ENCODE measurements at regions not wholly inside any gene's neighbourhood (a gene's known extent, or its start where the extent isn't known, plus 50 kb on each side); places are given as distances from the start of the nearest gene placed in this dataset.

- Histone ChIP-seq H3K27ac (ENCODE audit: insufficient read depth, low read length, poor library complexity, severe bottlenecking) (no peak overlapping the region), H3K9me3 (ENCODE audit: control insufficient read depth, low read length) (no peaks in the 10 kb centered on the region)
- no peak for DNase-seq
Measured at GRCh38 chr10:128871671-128872231, 595.3 kb upstream of the MGMT start.

GRCh38 chr10:128873411-128874054 lies 593.5 kb upstream of the MGMT start:
- no peaks in the 10 kb centered on the region for H3K36me3 ChIP-seq (ENCODE audit: control insufficient read depth, insufficient read depth, low read length)
- no peak overlapping the region for H3K27ac ChIP-seq (ENCODE audit: insufficient read depth, low read length, poor library complexity, severe bottlenecking)
- H3K9me3 ChIP-seq (ENCODE audit: control insufficient read depth, low read length): no peaks in the 10 kb centered on the region
- no peaks in the 10 kb centered on the region for H3K4me1 ChIP-seq (ENCODE audit: control insufficient read depth, insufficient read depth, low read length, poor library complexity, severe bottlenecking)
- DNase-seq: no peak
- H3K4me3 ChIP-seq (ENCODE audit: insufficient read depth, low read depth, low read length, poor library complexity, severe bottlenecking): no peak overlapping the region
- no peaks in the 10 kb centered on the region for H3K27me3 ChIP-seq (replicated peaks; ENCODE audit: control insufficient read depth, insufficient read depth, low read length, poor library complexity, severe bottlenecking)

More at GRCh38 chr10:128871671-128872231, 595.3 kb upstream of the MGMT start:
- no peaks in the 10 kb centered on the region for H3K36me3 ChIP-seq (ENCODE audit: control insufficient read depth, insufficient read depth, low read length)
- H3K4me3 ChIP-seq (ENCODE audit: insufficient read depth, low read depth, low read length, poor library complexity, severe bottlenecking): no peak overlapping the region
- no peaks in the 10 kb centered on the region for H3K27me3 ChIP-seq (replicated peaks; ENCODE audit: control insufficient read depth, insufficient read depth, low read length, poor library complexity, severe bottlenecking)
- H3K4me1 ChIP-seq (ENCODE audit: control insufficient read depth, insufficient read depth, low read length, poor library complexity, severe bottlenecking): no peaks in the 10 kb centered on the region

- no peak for DNase-seq
- Histone ChIP-seq H3K4me1 (ENCODE audit: control insufficient read depth, insufficient read depth, low read length, poor library complexity, severe bottlenecking) (no peaks in the 10 kb centered on the region), H3K27me3 (replicated peaks; ENCODE audit: control insufficient read depth, insufficient read depth, low read length, poor library complexity, severe bottlenecking) (no peaks in the 10 kb centered on the region), H3K36me3 (ENCODE audit: control insufficient read depth, insufficient read depth, low read length) (no peaks in the 10 kb centered on the region), H3K9me3 (ENCODE audit: control insufficient read depth, low read length) (no peaks in the 10 kb centered on the region), H3K4me3 (ENCODE audit: insufficient read depth, low read depth, low read length, poor library complexity, severe bottlenecking) (no peak overlapping the region), H3K27ac (ENCODE audit: insufficient read depth, low read length, poor library complexity, severe bottlenecking) (no peak overlapping the region)
Measured at GRCh38 chr10:128874331-128874730, 592.7 kb upstream of the MGMT start.

GRCh38 chr10:128875030-128875744 lies 591.9 kb upstream of the MGMT start:
- DNase-seq: no peak
- H3K27me3 ChIP-seq (replicated peaks; ENCODE audit: control insufficient read depth, insufficient read depth, low read length, poor library complexity, severe bottlenecking): no peaks in the 10 kb centered on the region
- no peaks in the 10 kb centered on the region for H3K4me1 ChIP-seq (ENCODE audit: control insufficient read depth, insufficient read depth, low read length, poor library complexity, severe bottlenecking)
- no peaks in the 10 kb centered on the region for H3K9me3 ChIP-seq (ENCODE audit: control insufficient read depth, low read length)
- no peak overlapping the region for H3K4me3 ChIP-seq (ENCODE audit: insufficient read depth, low read depth, low read length, poor library complexity, severe bottlenecking)
- no peak overlapping the region for H3K27ac ChIP-seq (ENCODE audit: insufficient read depth, low read length, poor library complexity, severe bottlenecking)
- H3K36me3 ChIP-seq (ENCODE audit: control insufficient read depth, insufficient read depth, low read length): no peaks in the 10 kb centered on the region

GRCh38 chr10:128875956-128876736 lies 590.9 kb upstream of the MGMT start:
- DNase-seq: no peak
- no peaks in the 10 kb centered on the region for H3K9me3 ChIP-seq (ENCODE audit: control insufficient read depth, low read length)
- H3K4me3 ChIP-seq (ENCODE audit: insufficient read depth, low read depth, low read length, poor library complexity, severe bottlenecking): no peak overlapping the region
- no peaks in the 10 kb centered on the region for H3K36me3 ChIP-seq (ENCODE audit: control insufficient read depth, insufficient read depth, low read length)
- H3K27me3 ChIP-seq (replicated peaks; ENCODE audit: control insufficient read depth, insufficient read depth, low read length, poor library complexity, severe bottlenecking): no peaks in the 10 kb centered on the region
- no peak overlapping the region for H3K27ac ChIP-seq (ENCODE audit: insufficient read depth, low read length, poor library complexity, severe bottlenecking)
- no peaks in the 10 kb centered on the region for H3K4me1 ChIP-seq (ENCODE audit: control insufficient read depth, insufficient read depth, low read length, poor library complexity, severe bottlenecking)

- no peaks in the 10 kb centered on the region for H3K4me1 ChIP-seq (ENCODE audit: control insufficient read depth, insufficient read depth, low read length, poor library complexity, severe bottlenecking)
- no peaks in the 10 kb centered on the region for H3K36me3 ChIP-seq (ENCODE audit: control insufficient read depth, insufficient read depth, low read length)
- H3K4me3 ChIP-seq (ENCODE audit: insufficient read depth, low read depth, low read length, poor library complexity, severe bottlenecking): no peak overlapping the region
- H3K27me3 ChIP-seq (replicated peaks; ENCODE audit: control insufficient read depth, insufficient read depth, low read length, poor library complexity, severe bottlenecking): no peaks in the 10 kb centered on the region
- no peak for DNase-seq
- H3K27ac ChIP-seq (ENCODE audit: insufficient read depth, low read length, poor library complexity, severe bottlenecking): no peak overlapping the region
- H3K9me3 ChIP-seq (ENCODE audit: control insufficient read depth, low read length): no peaks in the 10 kb centered on the region
Measured at GRCh38 chr10:128877141-128877540, 589.9 kb upstream of the MGMT start.

- H3K9me3 ChIP-seq (ENCODE audit: control insufficient read depth, low read length): no peaks in the 10 kb centered on the region
- no peaks in the 10 kb centered on the region for H3K4me1 ChIP-seq (ENCODE audit: control insufficient read depth, insufficient read depth, low read length, poor library complexity, severe bottlenecking)
- no peaks in the 10 kb centered on the region for H3K27me3 ChIP-seq (replicated peaks; ENCODE audit: control insufficient read depth, insufficient read depth, low read length, poor library complexity, severe bottlenecking)
- H3K27ac ChIP-seq (ENCODE audit: insufficient read depth, low read length, poor library complexity, severe bottlenecking): no peak overlapping the region
- no peak overlapping the region for H3K4me3 ChIP-seq (ENCODE audit: insufficient read depth, low read depth, low read length, poor library complexity, severe bottlenecking)
- no peaks in the 10 kb centered on the region for H3K36me3 ChIP-seq (ENCODE audit: control insufficient read depth, insufficient read depth, low read length)
- no peak for DNase-seq
Measured at GRCh38 chr10:128877936-128878335, 589.1 kb upstream of the MGMT start.

GRCh38 chr10:128879030-128879429 lies 588.0 kb upstream of the MGMT start:
- Histone ChIP-seq H3K36me3 (ENCODE audit: control insufficient read depth, insufficient read depth, low read length) (no peaks in the 10 kb centered on the region), H3K27ac (ENCODE audit: insufficient read depth, low read length, poor library complexity, severe bottlenecking) (no peak overlapping the region), H3K4me3 (ENCODE audit: insufficient read depth, low read depth, low read length, poor library complexity, severe bottlenecking) (no peak overlapping the region), H3K9me3 (ENCODE audit: control insufficient read depth, low read length) (no peaks in the 10 kb centered on the region), H3K27me3 (replicated peaks; ENCODE audit: control insufficient read depth, insufficient read depth, low read length, poor library complexity, severe bottlenecking) (no peaks in the 10 kb centered on the region), H3K4me1 (ENCODE audit: control insufficient read depth, insufficient read depth, low read length, poor library complexity, severe bottlenecking) (no peaks in the 10 kb centered on the region)
- DNase-seq: no peak

- Histone ChIP-seq H3K4me3 (ENCODE audit: insufficient read depth, low read depth, low read length, poor library complexity, severe bottlenecking) (no peak overlapping the region), H3K9me3 (ENCODE audit: control insufficient read depth, low read length) (no peaks in the 10 kb centered on the region), H3K4me1 (ENCODE audit: control insufficient read depth, insufficient read depth, low read length, poor library complexity, severe bottlenecking) (no peaks in the 10 kb centered on the region), H3K36me3 (ENCODE audit: control insufficient read depth, insufficient read depth, low read length) (no peaks in the 10 kb centered on the region), H3K27ac (ENCODE audit: insufficient read depth, low read length, poor library complexity, severe bottlenecking) (no peak overlapping the region), H3K27me3 (replicated peaks; ENCODE audit: control insufficient read depth, insufficient read depth, low read length, poor library complexity, severe bottlenecking) (no peaks in the 10 kb centered on the region)
- DNase-seq: no peak
Measured at GRCh38 chr10:128879441-128880140, 587.5 kb upstream of the MGMT start.
